ENCODE measurements at regions not wholly inside any gene's neighbourhood (a gene's known extent, or its start where the extent isn't known, plus 50 kb on each side); places are given as distances from the start of the nearest gene placed in this dataset.

- TF ChIP-seq CTCF (IDR thresholded peaks at IDR 0.05): no peak
- no peak for TF ChIP-seq POLR2A (IDR thresholded peaks at IDR 0.05)
Observed at GRCh38 chr16:5791011-5791657, 693.5 kb upstream of the EEF2KMT start.
